ENCODE measurements at regions not wholly inside any gene's neighbourhood (a gene's known extent, or its start where the extent isn't known, plus 50 kb on each side); places are given as distances from the start of the nearest gene placed in this dataset.
"Not testable (repeated sequence)": the region's sequence is repeated elsewhere in the genome, so short reads cannot be mapped to it uniquely, and the experiment has no call there.

- Histone ChIP-seq H3K4me3 (ENCODE audit: control extremely low read depth in 1 of 5, extremely low read depth in 1 of 5, insufficient read depth in 1 of 5, low read depth in 2 of 5, low read length in 4 of 5) (no peak overlapping the region), H4K20me1 (ENCODE audit: control insufficient read depth, insufficient read depth, low read length, poor library complexity, severe bottlenecking) (no peaks in the 10 kb centered on the region), H3K4me1 (ENCODE audit: control insufficient read depth in 2 of 2, insufficient read depth in 2 of 2, low read length in 2 of 2) (no peaks in the 10 kb centered on the region), H3K9ac (ENCODE audit: low read length) (no peak overlapping the region), H3K9me3 (ENCODE audit: control extremely low read depth in 1 of 3, control insufficient read depth in 2 of 3, insufficient read depth in 1 of 3, low read length in 2 of 3) (peaks cover 0 to 7% (median 0%) of the 10 kb centered on the region in 3 donors), H3K27me3 (replicated peaks in 1 of 4; ENCODE audit: control extremely low read depth in 1 of 4, control insufficient read depth in 3 of 4, insufficient read depth in 4 of 4, low read length in 3 of 4) (no peaks in the 10 kb centered on the region), H3K27ac (ENCODE audit: low read length in 2 of 2) (no peak overlapping the region), H3K79me2 (ENCODE audit: control insufficient read depth, insufficient read depth, low read length) (no peaks in the 10 kb centered on the region), H2AFZ (ENCODE audit: insufficient read depth, low read depth, low read length, poor library complexity, severe bottlenecking) (no peak overlapping the region), H3K36me3 (replicated peaks in 1 of 2; ENCODE audit: control extremely low read depth in 1 of 2, control insufficient read depth in 1 of 2, extremely low read depth in 1 of 2, insufficient read depth in 2 of 2, low read length in 1 of 2) (no peaks in the 10 kb centered on the region), H3K4me2 (replicated peaks; ENCODE audit: low read depth, low read length, poor library complexity, severe bottlenecking) (no peak overlapping the region)
- H3K27ac Mint-ChIP-seq = no peak overlapping the region
- H3K9me3 Mint-ChIP-seq (ENCODE audit: insufficient read depth) = peaks cover 10% of the 10 kb centered on the region
- no peaks in the 10 kb centered on the region for H3K27me3 Mint-ChIP-seq
- no peak for TF ChIP-seq EZH2 (IDR thresholded peaks at IDR 0.05; ENCODE audit: borderline replicate concordance, insufficient read depth, low read depth, low read length, poor library complexity, severe bottlenecking)
- TF ChIP-seq CTCF (IDR thresholded peaks at IDR 0.05) = no peak
- intact Hi-C loops (cut with micrococcal nuclease) = no loop called here
- no peak overlapping the region for H3K4me3 Mint-ChIP-seq
- H3K4me1 Mint-ChIP-seq = no peaks in the 10 kb centered on the region
- DNase-seq (no peak), ATAC-seq (ENCODE audit: low read depth) (no peak)
- CTCF ChIA-PET = no interaction called here
- 86% methylated on average over 2 of the region's 4 CpGs for WGBS (ENCODE audit: insufficient coverage)
- POLR2A ChIA-PET = no interaction called here
These were observed 1981.0 kb upstream of the PRR20A start for GRCh38 chr13:55159765-55160164.

- peaks cover 10% of the 10 kb centered on the region for H3K9me3 Mint-ChIP-seq (ENCODE audit: insufficient read depth)
- DNase-seq = no peak
These were observed 1979.9 kb upstream of the PRR20A start for GRCh38 chr13:55160867-55161266.

GRCh38 chr13:55178582-55178981, 1962.1 kb upstream of the PRR20A start:
- CTCF ChIA-PET; intact Hi-C loops (cut with micrococcal nuclease); H2AFZ ChIP-seq (ENCODE audit: insufficient read depth, low read depth, low read length, poor library complexity, severe bottlenecking); H3K4me2 ChIP-seq (replicated peaks; ENCODE audit: low read depth, low read length, poor library complexity, severe bottlenecking); H3K4me1 Mint-ChIP-seq; POLR2A ChIA-PET; H4K20me1 ChIP-seq (ENCODE audit: control insufficient read depth, insufficient read depth, low read length, poor library complexity, severe bottlenecking); H3K9ac ChIP-seq (ENCODE audit: low read length); ATAC-seq (ENCODE audit: low read depth); H3K27me3 ChIP-seq (replicated peaks in 1 of 4; ENCODE audit: control extremely low read depth in 1 of 4, control insufficient read depth in 3 of 4, insufficient read depth in 4 of 4, low read length in 3 of 4); H3K4me1 ChIP-seq (ENCODE audit: control insufficient read depth in 2 of 2, insufficient read depth in 2 of 2, low read length in 2 of 2); H3K9me3 Mint-ChIP-seq (ENCODE audit: insufficient read depth); H3K79me2 ChIP-seq (ENCODE audit: control insufficient read depth, insufficient read depth, low read length); H3K27me3 Mint-ChIP-seq; H3K9me3 ChIP-seq (ENCODE audit: control extremely low read depth in 1 of 3, control insufficient read depth in 2 of 3, insufficient read depth in 1 of 3, low read length in 2 of 3); H3K36me3 ChIP-seq (replicated peaks in 1 of 2; ENCODE audit: control extremely low read depth in 1 of 2, control insufficient read depth in 1 of 2, extremely low read depth in 1 of 2, insufficient read depth in 2 of 2, low read length in 1 of 2); H3K27ac ChIP-seq (ENCODE audit: low read length in 2 of 2); H3K27ac Mint-ChIP-seq; H3K4me3 ChIP-seq (ENCODE audit: control extremely low read depth in 1 of 5, extremely low read depth in 1 of 5, insufficient read depth in 1 of 5, low read depth in 2 of 5, low read length in 4 of 5); DNase-seq; H3K4me3 Mint-ChIP-seq: not testable (repeated sequence)
- WGBS (ENCODE audit: insufficient coverage) = 82% methylated on average over 1 of the region's 1 CpG

More at GRCh38 chr13:55160867-55161266, 1979.9 kb upstream of the PRR20A start:
- H3K4me1 ChIP-seq (ENCODE audit: control insufficient read depth in 2 of 2, insufficient read depth in 2 of 2, low read length in 2 of 2) = no peaks in the 10 kb centered on the region
- H3K4me2 ChIP-seq (replicated peaks; ENCODE audit: low read depth, low read length, poor library complexity, severe bottlenecking) = no peak overlapping the region
- H3K79me2 ChIP-seq (ENCODE audit: control insufficient read depth, insufficient read depth, low read length) = no peaks in the 10 kb centered on the region
- no peak overlapping the region for H3K27ac ChIP-seq (ENCODE audit: low read length in 2 of 2)
- no peak overlapping the region for H3K4me3 ChIP-seq (ENCODE audit: control extremely low read depth in 1 of 5, extremely low read depth in 1 of 5, insufficient read depth in 1 of 5, low read depth in 2 of 5, low read length in 4 of 5)
- 80% methylated on average over 1 of the region's 3 CpGs for WGBS (ENCODE audit: insufficient coverage)
- no peak overlapping the region for H3K27ac Mint-ChIP-seq
- H3K4me1 Mint-ChIP-seq = no peaks in the 10 kb centered on the region
- H2AFZ ChIP-seq (ENCODE audit: insufficient read depth, low read depth, low read length, poor library complexity, severe bottlenecking) = no peak overlapping the region
- no peak overlapping the region for H3K9ac ChIP-seq (ENCODE audit: low read length)
- ChIA-PET POLR2A (no interaction called here), CTCF (no interaction called here)
- no peak for ATAC-seq (ENCODE audit: low read depth)
- H3K36me3 ChIP-seq (replicated peaks in 1 of 2; ENCODE audit: control extremely low read depth in 1 of 2, control insufficient read depth in 1 of 2, extremely low read depth in 1 of 2, insufficient read depth in 2 of 2, low read length in 1 of 2) = no peaks in the 10 kb centered on the region
- H3K27me3 Mint-ChIP-seq = no peaks in the 10 kb centered on the region
- no peaks in the 10 kb centered on the region for H3K27me3 ChIP-seq (replicated peaks in 1 of 4; ENCODE audit: control extremely low read depth in 1 of 4, control insufficient read depth in 3 of 4, insufficient read depth in 4 of 4, low read length in 3 of 4)
- TF ChIP-seq CTCF (IDR thresholded peaks at IDR 0.05) (no peak), EZH2 (IDR thresholded peaks at IDR 0.05; ENCODE audit: borderline replicate concordance, insufficient read depth, low read depth, low read length, poor library complexity, severe bottlenecking) (no peak)
- H3K9me3 ChIP-seq (ENCODE audit: control extremely low read depth in 1 of 3, control insufficient read depth in 2 of 3, insufficient read depth in 1 of 3, low read length in 2 of 3) = peaks cover 0 to 15% (median 2%) of the 10 kb centered on the region in 3 donors
- no peaks in the 10 kb centered on the region for H4K20me1 ChIP-seq (ENCODE audit: control insufficient read depth, insufficient read depth, low read length, poor library complexity, severe bottlenecking)
- intact Hi-C loops (cut with micrococcal nuclease) = no loop called here
- no peak overlapping the region for H3K4me3 Mint-ChIP-seq

Data from B cell (primary cell).